H1 (cell line): ENCODE measurements at regions not wholly inside any gene's neighbourhood (a gene's known extent, or its start where the extent isn't known, plus 50 kb on each side); places are given as distances from the start of the nearest gene placed in this dataset.

Source experiments
- CHD7 ChIP-seq: fragments of 300-600 bp; sonication (generic); IDR thresholded peaks from 2 replicates; pipeline ENCODE4 v1.7.1; 2012; ENCODE audit warnings: low read length, moderate library complexity, mild to moderate bottlenecking, inconsistent platforms; ENCODE audit not compliant: insufficient replicate concordance
- GTF2F1 ChIP-seq: IDR thresholded peaks from 2 replicates; pipeline ENCODE4 v1.6.1; 2012; ENCODE audit warnings: low read depth, low read length, improper control_type of control experiment, borderline replicate concordance
- KDM5A ChIP-seq: fragments of 200-600 bp; IDR thresholded peaks from 2 replicates; pipeline ENCODE4 v1.7.1; 2012; ENCODE audit warnings: mild to moderate bottlenecking, low read length, inconsistent platforms, mixed read lengths
- NRF1 ChIP-seq: IDR thresholded peaks from 2 replicates; pipeline ENCODE4 v1.6.1; 2011; ENCODE audit warnings: mild to moderate bottlenecking, low read depth, low read length, improper control_type of control experiment
- RXRA ChIP-seq: IDR thresholded peaks from 2 replicates; pipeline ENCODE4 v1.6.1; 2011; ENCODE audit warnings: low read depth, mild to moderate bottlenecking, low read length, moderate library complexity; ENCODE audit not compliant: insufficient read depth
- SIN3A ChIP-seq, 2 experiments: IDR thresholded peaks in 1 of 2; conservative IDR thresholded peaks in 1 of 2; 2 replicates each; pipeline ENCODE4 v1.6.1; 2011 to 2012; ENCODE audit warnings: low read length in 2 of 2, improper control_type of control experiment in 1 of 2, low read depth in 1 of 2, mild to moderate bottlenecking in 1 of 2
- TBP ChIP-seq: IDR thresholded peaks from 2 replicates; pipeline ENCODE4 v1.6.1; 2011; ENCODE audit warnings: low read depth, low read length, improper control_type of control experiment
- USF2 ChIP-seq: IDR thresholded peaks from 2 replicates; pipeline ENCODE4 v1.6.1; 2011; ENCODE audit warnings: low read length, improper control_type of control experiment

GRCh38 chr10:2619916-2620315, 447.4 kb upstream of the PFKP start (continued):
- TF ChIP-seq CHD7: no peak
- no peak for TF ChIP-seq NRF1
- TF ChIP-seq TBP: no peak
- TF ChIP-seq SIN3A (conservative IDR thresholded peaks at IDR 0.05 in 1 of 2, IDR thresholded peaks at IDR 0.05 in 1 of 2; ENCODE audit: low read depth in 1 of 2, low read length in 2 of 2): no peak
- no peak for TF ChIP-seq RXRA
- no peak for TF ChIP-seq GTF2F1
- TF ChIP-seq USF2: no peak
- no peak for TF ChIP-seq KDM5A
